GM10266 (cell line): ENCODE measurements at regions not wholly inside any gene's neighbourhood (a gene's known extent, or its start where the extent isn't known, plus 50 kb on each side); places are given as distances from the start of the nearest gene placed in this dataset.

Experiments used
- DNase-seq: peaks from one replicate; pipeline ENCODE4 v3.0.0; 2012; ENCODE audit errors: extremely low spot score
- TF ChIP-seq, protein P1 (sequence below): IDR thresholded peaks from 2 replicates; pipeline ENCODE4 v1.5.1; 2012; ENCODE audit warnings: mild to moderate bottlenecking, low read depth; ENCODE audit not compliant: control insufficient read depth, insufficient read depth; ENCODE audit errors: missing control alignments

DNA sequence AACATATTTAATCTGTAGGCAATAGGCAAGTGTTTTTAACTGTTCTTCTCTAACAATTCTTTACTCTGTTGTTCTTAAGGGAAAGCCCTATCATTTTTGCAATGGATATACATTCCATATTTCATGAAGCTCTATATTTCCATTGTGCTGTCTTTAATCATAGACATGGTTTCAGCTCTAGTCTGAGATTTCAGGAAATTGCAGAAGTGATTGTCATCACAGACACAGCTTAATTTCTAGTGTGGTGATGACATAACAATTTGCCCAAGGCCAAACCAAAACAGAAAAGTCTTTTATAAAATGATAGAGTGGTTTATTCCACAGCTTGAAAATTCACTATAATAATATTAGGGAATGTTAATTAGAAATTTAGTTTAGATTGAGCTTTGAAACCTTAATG lies 494.1 kb upstream of the SEMA3A start:
- no peak for DNase-seq
- TF ChIP-seq, protein P1, sequence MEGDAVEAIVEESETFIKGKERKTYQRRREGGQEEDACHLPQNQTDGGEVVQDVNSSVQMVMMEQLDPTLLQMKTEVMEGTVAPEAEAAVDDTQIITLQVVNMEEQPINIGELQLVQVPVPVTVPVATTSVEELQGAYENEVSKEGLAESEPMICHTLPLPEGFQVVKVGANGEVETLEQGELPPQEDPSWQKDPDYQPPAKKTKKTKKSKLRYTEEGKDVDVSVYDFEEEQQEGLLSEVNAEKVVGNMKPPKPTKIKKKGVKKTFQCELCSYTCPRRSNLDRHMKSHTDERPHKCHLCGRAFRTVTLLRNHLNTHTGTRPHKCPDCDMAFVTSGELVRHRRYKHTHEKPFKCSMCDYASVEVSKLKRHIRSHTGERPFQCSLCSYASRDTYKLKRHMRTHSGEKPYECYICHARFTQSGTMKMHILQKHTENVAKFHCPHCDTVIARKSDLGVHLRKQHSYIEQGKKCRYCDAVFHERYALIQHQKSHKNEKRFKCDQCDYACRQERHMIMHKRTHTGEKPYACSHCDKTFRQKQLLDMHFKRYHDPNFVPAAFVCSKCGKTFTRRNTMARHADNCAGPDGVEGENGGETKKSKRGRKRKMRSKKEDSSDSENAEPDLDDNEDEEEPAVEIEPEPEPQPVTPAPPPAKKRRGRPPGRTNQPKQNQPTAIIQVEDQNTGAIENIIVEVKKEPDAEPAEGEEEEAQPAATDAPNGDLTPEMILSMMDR: no peak

GRCh38 chr7:84686373-84686772 lies 491.8 kb upstream of the SEMA3A start:
- TF ChIP-seq, protein P1: no peak
- no peak for DNase-seq

DNA sequence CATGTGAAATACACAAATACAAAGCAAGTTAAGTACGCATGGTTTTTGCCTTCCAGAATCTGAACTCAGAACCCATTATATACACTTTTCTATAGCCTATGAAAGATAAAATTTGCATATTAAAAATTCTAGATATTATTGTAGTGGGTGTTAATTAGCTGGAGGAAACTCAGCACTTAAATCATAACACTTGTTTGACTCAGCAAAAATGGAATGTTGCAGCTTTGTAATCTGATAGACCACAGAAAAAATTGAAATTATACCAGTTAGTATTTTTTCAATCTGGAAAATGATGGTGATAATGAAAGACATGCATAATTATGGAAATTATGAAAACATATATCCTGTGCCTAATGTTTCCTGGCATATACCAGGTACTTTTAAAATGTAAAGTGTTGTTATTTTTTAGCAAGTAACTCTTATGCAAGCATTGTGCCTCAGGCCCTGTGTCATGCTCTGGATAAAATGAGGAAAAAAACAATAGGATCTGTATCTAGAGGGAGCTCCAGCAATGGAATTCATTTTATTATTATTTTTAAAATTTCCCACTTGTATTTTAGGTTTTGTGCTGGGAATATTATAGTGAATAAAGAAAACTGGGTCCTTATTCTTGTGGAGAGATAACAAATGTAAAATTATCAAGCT lies 490.4 kb upstream of the SEMA3A start:
- DNase-seq: no peak
- TF ChIP-seq, protein P1: no peak

GRCh38 chr7:84682543-84682942 lies 488.0 kb upstream of the SEMA3A start:
- no peak for DNase-seq
- TF ChIP-seq, protein P1: no peak

GRCh38 chr7:84678841-84679240 lies 484.3 kb upstream of the SEMA3A start:
- TF ChIP-seq, protein P1: no peak
- no peak for DNase-seq

DNA sequence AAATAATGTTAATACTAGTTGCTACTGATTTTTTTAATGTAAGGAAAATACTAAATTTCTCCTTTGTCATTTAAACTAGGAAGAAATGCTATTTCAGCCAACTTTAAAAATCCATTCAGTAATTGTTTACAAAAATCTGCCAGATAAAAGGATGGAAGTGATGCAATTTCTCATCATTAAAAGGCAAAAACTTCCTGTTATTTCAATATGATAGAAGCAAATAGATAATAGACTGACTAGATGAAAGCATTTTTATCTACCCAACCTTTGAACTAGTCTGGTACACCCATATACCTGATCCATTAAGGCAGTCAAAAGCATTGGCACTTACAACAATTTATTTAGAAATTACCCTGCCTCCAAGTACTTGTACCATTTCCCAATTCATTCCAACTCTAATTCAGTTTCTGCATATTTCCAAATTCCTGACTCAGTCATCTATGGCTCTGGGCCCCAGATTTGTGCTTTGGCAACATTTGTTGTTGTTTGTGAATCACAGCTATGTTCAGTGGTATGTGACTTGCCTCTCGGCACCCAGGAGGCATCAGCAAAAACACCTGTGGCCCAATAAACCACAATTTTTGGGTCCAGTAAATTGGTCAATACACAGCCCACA lies 482.6 kb upstream of the SEMA3A start:
- DNase-seq: no peak
- TF ChIP-seq, protein P1: no peak

DNA sequence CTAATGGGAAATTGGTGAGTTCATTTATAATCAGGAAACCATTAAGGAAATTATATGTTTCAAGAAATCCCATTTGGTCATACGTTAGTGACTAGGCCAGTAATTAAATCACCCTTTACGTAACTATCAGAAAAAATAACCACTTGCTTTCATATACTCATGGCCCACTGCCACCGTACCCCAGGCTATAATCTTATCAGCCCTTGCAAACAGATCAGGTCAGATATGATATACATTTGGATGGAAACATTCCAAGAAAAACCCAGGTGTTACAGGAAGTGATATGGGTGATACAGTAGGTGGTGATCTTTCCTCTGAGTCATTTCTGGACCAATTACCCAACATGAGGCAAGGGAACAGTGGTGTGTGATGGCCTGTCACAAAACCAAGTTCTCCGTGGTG lies 481.0 kb upstream of the SEMA3A start:
- TF ChIP-seq, protein P1: no peak
- no peak for DNase-seq
